ENCODE measurements at regions not wholly inside any gene's neighbourhood (a gene's known extent, or its start where the extent isn't known, plus 50 kb on each side); places are given as distances from the start of the nearest gene placed in this dataset.
"Not testable (repeated sequence)": the region's sequence is repeated elsewhere in the genome, so short reads cannot be mapped to it uniquely, and the experiment has no call there.

DNA sequence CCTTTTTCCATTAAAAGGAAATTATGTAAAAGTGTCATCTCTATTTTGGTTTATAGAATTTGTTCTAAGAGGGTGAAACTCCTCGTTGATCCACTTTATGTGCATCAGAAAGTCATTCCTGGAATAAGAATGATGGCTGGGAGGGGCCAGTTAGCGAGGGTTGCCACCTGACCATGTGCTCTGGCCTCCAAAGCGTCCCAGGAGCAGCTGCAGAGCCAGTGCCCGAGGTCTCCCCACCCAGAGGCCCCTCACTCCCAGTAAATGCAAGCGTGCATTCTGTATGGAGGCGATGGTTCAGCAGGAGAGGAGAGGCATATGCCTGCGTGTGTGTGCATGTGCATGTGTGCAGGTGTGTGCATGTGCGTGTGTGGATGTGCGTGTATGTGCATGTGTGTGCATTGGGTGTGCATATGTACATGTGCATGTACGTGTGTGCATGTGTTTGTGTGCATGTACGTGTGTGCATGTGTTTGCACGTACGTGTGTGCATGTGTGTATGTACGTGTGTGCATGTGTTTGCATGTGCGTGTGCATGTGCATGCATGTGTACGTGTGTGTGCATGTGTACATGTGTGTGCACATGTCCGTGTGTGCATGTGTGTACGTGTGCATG, 345.8 kb downstream of the TEX29 start:
- DNase-seq (ENCODE audit: low spot score), result no peak

GRCh38 chr13:111667757-111668156, 347.3 kb downstream of the TEX29 start:
- DNase-seq (ENCODE audit: low spot score), result no peak

DNA sequence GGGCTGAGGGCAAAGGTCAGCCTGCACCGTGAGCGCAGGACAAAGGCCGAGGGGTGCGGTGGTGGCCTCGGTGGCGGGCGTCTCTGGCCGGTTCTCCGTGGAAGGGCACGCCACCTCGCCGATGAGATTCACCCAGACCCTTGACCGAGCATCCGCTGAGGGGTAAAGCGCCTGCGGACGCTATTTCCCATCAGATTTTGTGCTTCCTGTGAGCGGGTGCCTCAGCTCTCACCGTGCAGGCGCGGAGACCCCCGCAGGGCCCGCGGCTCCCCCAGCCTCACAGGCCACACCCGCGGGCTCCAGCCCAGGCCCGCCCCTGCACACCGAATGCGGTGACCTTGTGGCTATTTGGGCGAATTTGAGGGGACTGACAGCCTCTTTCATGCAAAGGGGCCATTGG, 348.0 kb downstream of the TEX29 start:
- DNase-seq (ENCODE audit: low spot score), result no peak

DNA sequence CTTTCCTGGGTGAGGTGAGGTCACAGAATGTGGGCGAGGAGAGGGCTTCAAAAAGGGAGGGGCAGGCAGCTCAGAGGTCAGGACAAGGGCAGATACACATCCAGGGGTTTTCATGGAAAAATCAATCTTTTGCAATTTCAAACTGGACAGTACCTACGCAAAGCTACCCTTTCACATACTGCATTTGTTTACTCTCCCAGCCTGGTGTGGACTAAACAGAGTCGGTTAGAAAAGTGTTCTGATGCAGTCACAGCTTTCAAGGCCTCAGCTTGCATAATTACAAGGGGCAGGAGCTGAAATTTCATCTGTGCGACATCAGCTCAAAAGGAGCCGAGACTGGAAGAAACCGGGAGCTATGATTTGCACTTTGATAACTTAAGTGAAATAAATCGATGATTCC, 351.8 kb downstream of the TEX29 start:
- not testable (repeated sequence) for DNase-seq (ENCODE audit: low spot score)

DNA sequence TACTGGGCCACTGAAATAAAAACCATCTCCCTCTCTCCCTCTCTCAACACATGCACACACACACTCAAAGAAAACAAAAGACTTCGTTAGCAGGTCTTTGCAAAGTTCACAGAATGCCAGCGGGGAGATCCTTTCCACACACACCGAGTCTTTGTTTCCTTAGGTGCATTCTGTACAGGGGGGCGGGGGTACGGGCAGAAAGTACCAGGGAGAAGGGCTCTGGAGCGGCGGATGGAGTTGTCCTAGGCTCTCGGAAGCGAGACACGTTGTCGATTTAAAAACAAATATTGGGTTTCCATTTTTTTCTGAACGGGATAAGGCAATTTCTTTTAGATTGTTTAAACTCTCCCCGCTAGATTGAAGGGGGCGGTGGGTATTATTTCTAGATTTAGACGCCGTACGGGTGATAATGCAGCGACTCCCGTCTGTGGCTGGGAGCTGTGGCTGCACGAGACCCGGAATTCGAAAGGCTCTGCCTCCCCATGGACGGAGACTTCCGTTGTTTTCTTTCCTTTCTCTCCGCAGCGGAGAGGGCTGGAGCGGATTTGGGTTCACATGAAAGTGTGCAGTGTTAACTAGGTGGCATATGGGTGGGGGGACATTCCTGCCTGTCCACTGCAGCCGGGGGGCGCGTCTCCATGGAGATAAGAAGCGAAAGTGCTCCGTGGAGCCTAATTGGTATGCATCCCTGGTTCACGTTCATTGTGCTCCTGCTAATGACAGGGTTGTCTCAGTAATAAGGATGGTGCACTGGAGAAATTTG, 357.9 kb downstream of the TEX29 start:
- DNase-seq (ENCODE audit: low spot score), result not testable (repeated sequence)

GRCh38 chr13:111679645-111680044, 359.2 kb downstream of the TEX29 start:
- not testable (repeated sequence) for DNase-seq (ENCODE audit: low spot score)

GRCh38 chr13:111680100-111680499, 359.7 kb downstream of the TEX29 start:
- not testable (repeated sequence) for DNase-seq (ENCODE audit: low spot score)

GRCh38 chr13:111692028-111692427, 371.6 kb downstream of the TEX29 start:
- not testable (repeated sequence) for DNase-seq (ENCODE audit: low spot score)

DNA sequence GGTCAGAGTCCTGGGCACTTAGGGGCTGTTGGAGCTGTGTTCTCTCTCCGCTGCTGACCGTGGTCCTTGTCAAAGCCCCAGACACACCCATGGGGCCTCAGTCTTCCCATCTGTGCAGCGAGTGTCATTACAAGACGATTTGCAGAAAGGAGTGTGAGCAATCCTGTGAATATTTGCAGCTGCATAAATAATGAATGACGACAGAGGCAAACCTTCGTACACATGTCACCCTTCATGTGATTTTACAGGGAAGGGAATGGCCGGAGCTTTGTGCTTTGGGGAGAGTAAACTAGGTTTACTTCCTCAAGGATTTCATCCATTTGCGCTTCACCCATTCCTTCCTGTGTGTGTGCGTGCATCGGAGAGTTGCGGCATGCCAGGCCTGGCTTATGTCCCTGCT, 370.8 kb upstream of the SOX1 start:
- DNase-seq (ENCODE audit: low spot score), result not testable (repeated sequence)

- DNase-seq (ENCODE audit: low spot score), result not testable (repeated sequence)
These were observed 364.9 kb upstream of the SOX1 start for GRCh38 chr13:111702059-111702458.
